A673 (cell line): ENCODE measurements at regions not wholly inside any gene's neighbourhood (a gene's known extent, or its start where the extent isn't known, plus 50 kb on each side); places are given as distances from the start of the nearest gene placed in this dataset.

Experiments used
- BruUV-seq: library from RNA; stranded (reverse); fragments of 400-500 nt; replicated peaks from 2 replicates; lab custom pipeline; 2021; lab: Mats Ljungman, UMichigan
- CTCF ChIA-PET: fragments of 300-600 bp; sonication (Branson Sonifier 250); formaldehyde crosslinking; loops from one replicate; lab custom pipeline; 2022; ENCODE audit warnings: antibody characterized with exemption; lab: Charles Lee
- POLR2A ChIA-PET: fragments of 300-600 bp; sonication (Branson Sonifier 250); formaldehyde crosslinking; loops from one replicate; lab custom pipeline; 2022; ENCODE audit warnings: antibody characterized with exemption; ENCODE audit not compliant: low non-redundant PET; lab: Charles Lee
- DNase-seq: peaks from one replicate; pipeline ENCODE4 v3.0.0-alpha.2; 2015; ENCODE audit warnings: low spot score
- H3K27ac ChIP-seq: fragments of 200-600 bp; sonication (generic); 2 replicates; pipeline ENCODE4 v1.5.1; 2016; ENCODE audit warnings: mixed run types, low read depth, mild to moderate bottlenecking, mixed read lengths, antibody characterized with exemption, low read length; ENCODE audit not compliant: poor library complexity, severe bottlenecking
- H3K27me3 ChIP-seq: fragments of 200-600 bp; sonication (generic); replicated peaks from 2 replicates; pipeline ENCODE4 v1.6.1; 2017; ENCODE audit warnings: mixed run types, low read depth, mild to moderate bottlenecking, mixed read lengths, antibody characterized with exemption, low read length; ENCODE audit not compliant: insufficient read depth, poor library complexity
- H3K36me3 ChIP-seq: fragments of 200-600 bp; sonication (generic); 2 replicates; pipeline ENCODE4 v1.6.1; 2016; ENCODE audit warnings: mixed run types, mild to moderate bottlenecking, mixed read lengths, antibody characterized with exemption, low read length; ENCODE audit not compliant: insufficient read depth, poor library complexity, severe bottlenecking
- H3K4me1 ChIP-seq: fragments of 200-600 bp; sonication (generic); 2 replicates; pipeline ENCODE4 v1.6.1; 2017; ENCODE audit warnings: mixed run types, mild to moderate bottlenecking, mixed read lengths, antibody characterized with exemption, low read length; ENCODE audit not compliant: insufficient read depth, poor library complexity, severe bottlenecking
- H3K4me3 ChIP-seq: fragments of 200-600 bp; sonication (generic); 2 replicates; pipeline ENCODE4 v1.5.1; 2016; ENCODE audit warnings: low read depth, mixed run types, mild to moderate bottlenecking, mixed read lengths, low read length; ENCODE audit not compliant: poor library complexity, severe bottlenecking
- H3K9me3 ChIP-seq: fragments of 200-600 bp; sonication (generic); 2 replicates; pipeline ENCODE4 v1.6.1; 2016; ENCODE audit warnings: mixed run types, low read depth, mild to moderate bottlenecking, mixed read lengths, antibody characterized with exemption, low read length; ENCODE audit not compliant: poor library complexity, severe bottlenecking
- EZH2 ChIP-seq: fragments of 200-600 bp; sonication (generic); IDR thresholded peaks from 2 replicates; pipeline ENCODE4 v1.6.1; 2017; ENCODE audit warnings: borderline replicate concordance, low read depth, mild to moderate bottlenecking, mixed read lengths, antibody characterized with exemption, low read length; ENCODE audit not compliant: poor library complexity, severe bottlenecking
- intact Hi-C: fragments of 100-400 bp; cut with micrococcal nuclease; formaldehyde crosslinking; loops from one replicate; pipeline ENCODE4 v1.10.0; 2022; ENCODE audit not compliant: unreplicated experiment
- TF ChIP-seq, protein P1 (sequence below): fragments of 300-800, 200-600 bp; sonication (generic); conservative IDR thresholded peaks from 2 replicates; pipeline ENCODE4 v1.5.1; 2017; ENCODE audit warnings: low read depth, mild to moderate bottlenecking, antibody characterized with exemption, low read length, moderate library complexity, mixed read lengths

DNA sequence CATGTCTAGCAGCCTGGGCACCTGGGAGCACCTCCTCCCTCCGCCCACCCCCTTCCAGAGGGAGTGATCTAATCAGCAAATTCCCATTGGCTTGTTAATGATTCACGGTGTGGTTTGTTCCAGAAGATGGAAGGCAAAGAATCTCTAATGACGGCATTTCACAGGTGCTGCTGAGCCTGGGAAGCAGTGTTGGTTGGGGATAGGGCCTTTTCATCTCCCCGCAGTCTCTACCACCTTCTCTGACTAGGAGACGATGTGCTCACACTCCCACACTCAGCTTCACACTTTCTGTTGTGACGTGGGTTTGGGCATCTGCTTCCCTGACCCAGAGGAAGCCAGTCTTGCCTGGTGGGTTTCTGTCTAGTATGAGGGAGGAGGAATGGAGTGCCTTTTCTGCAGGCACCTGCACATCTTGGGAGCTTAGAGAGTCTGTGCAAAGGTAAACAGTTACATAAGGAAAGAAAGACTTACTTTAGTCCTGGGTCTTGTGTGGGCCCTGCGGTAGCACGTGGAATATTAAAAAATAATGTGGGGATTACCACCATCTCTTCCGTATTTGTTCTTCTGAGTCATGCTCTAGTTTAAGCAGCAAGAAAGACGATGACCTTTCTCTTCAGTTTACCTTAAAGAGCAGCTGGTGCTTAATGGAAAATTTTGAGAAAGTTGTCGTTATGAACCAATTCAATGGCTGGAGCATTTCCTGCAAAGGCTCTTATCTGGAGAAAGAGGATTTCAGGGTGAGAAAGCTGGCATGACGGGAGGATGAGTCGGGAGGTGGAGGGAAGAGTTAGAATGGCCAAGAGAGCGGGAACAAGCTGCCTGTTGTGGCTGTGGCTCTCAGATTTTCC, 70.6 kb upstream of the ARHGAP5 start:
- Histone ChIP-seq H3K9me3 (no peaks in the 10 kb centered on the region), H3K4me1 (no peaks in the 10 kb centered on the region), H3K4me3 (no peak overlapping the region), H3K27ac (no peak overlapping the region), H3K27me3 (peaks cover 6% of the 10 kb centered on the region), H3K36me3 (no peaks in the 10 kb centered on the region)
- ChIA-PET CTCF (no interaction called here), POLR2A (no interaction called here)
- intact Hi-C loops, result no loop called here
- BruUV-seq, result no TSS peak
- TF ChIP-seq, protein P1, sequence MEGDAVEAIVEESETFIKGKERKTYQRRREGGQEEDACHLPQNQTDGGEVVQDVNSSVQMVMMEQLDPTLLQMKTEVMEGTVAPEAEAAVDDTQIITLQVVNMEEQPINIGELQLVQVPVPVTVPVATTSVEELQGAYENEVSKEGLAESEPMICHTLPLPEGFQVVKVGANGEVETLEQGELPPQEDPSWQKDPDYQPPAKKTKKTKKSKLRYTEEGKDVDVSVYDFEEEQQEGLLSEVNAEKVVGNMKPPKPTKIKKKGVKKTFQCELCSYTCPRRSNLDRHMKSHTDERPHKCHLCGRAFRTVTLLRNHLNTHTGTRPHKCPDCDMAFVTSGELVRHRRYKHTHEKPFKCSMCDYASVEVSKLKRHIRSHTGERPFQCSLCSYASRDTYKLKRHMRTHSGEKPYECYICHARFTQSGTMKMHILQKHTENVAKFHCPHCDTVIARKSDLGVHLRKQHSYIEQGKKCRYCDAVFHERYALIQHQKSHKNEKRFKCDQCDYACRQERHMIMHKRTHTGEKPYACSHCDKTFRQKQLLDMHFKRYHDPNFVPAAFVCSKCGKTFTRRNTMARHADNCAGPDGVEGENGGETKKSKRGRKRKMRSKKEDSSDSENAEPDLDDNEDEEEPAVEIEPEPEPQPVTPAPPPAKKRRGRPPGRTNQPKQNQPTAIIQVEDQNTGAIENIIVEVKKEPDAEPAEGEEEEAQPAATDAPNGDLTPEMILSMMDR, result no peak
- no peak for TF ChIP-seq EZH2
- no peak for DNase-seq

DNA sequence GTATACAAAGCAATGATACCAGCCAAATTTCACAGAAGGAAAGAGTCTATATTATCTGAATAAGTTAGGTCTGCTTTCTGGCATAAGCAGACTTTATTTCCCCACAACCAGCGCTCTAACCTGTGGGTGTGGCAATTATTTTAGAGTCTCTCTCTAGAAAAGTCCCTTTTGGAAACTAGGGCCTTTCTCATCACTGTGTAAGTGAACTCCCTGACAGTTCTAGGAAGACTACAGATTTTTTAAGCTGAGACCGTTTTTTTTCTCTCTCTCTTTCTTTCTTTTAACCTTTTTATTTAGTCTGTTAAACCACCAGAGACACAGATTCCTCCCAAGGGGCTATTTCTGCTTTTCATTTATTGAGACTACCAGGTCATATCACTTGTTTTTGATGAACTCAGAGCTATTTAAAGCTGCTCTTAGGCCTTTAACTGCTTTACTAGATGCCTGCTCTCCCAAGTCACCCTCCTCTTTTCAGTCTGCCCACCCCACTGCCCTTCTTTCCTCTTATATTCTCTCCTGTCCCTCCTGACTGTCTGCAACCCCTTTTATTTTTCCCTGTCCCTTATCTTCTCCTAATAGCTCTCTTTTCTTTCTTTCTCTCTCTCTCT, 69.2 kb upstream of the ARHGAP5 start:
- Histone ChIP-seq H3K9me3 (no peaks in the 10 kb centered on the region), H3K27ac (no peak overlapping the region), H3K4me3 (no peak overlapping the region), H3K4me1 (no peaks in the 10 kb centered on the region), H3K36me3 (no peaks in the 10 kb centered on the region), H3K27me3 (peaks cover 6% of the 10 kb centered on the region)
- intact Hi-C loops, result no loop called here
- POLR2A ChIA-PET, result no interaction called here
- BruUV-seq, result no TSS peak
- TF ChIP-seq EZH2, result no peak
- TF ChIP-seq, protein P1, result no peak
- CTCF ChIA-PET, result no interaction called here
- DNase-seq, result no peak

DNA sequence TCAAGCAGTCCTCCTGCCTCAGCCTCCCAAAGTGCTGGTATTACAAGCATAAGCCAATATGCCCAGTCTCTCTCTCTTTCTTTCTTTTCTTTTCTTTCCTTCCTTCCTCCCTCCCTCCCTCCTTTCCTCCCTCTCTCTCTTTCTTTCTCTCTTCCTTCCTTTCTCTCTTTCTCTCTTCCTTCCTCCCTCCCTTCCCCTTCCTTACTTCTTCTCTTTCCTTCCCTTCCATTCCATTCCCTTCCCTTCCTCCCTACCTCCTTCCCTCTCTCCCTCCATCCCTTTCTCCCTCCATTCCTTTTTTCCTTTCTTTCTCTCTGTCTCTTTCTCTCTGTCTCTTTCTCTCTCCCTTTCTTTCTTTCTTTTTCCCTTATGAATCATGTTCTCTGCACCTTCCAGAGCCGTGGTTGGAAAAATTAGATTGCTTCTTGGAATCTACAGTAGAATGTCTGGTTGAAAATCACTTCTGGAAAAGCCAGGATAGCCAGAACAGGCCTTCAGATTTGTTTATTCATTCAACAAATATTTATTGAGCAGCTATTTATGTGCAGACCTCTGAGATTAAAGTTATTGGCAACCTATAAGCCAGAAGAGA, 68.4 kb upstream of the ARHGAP5 start:
- no peak overlapping the region for H3K27ac ChIP-seq
- POLR2A ChIA-PET, result no interaction called here
- TF ChIP-seq, protein P1, result no peak
- no peak for TF ChIP-seq EZH2
- CTCF ChIA-PET, result no interaction called here
- intact Hi-C loops, result no loop called here
- H3K4me1 ChIP-seq, result no peaks in the 10 kb centered on the region
- H3K27me3 ChIP-seq, result peaks cover 6% of the 10 kb centered on the region
- no TSS peak for BruUV-seq
- H3K4me3 ChIP-seq, result no peak overlapping the region
- no peaks in the 10 kb centered on the region for H3K9me3 ChIP-seq
- DNase-seq, result no peak
- H3K36me3 ChIP-seq, result no peaks in the 10 kb centered on the region
